GM11168 (cell line): ENCODE measurements at regions not wholly inside any gene's neighbourhood (a gene's known extent, or its start where the extent isn't known, plus 50 kb on each side); places are given as distances from the start of the nearest gene placed in this dataset.

Experiments used
- in situ Hi-C: fragments of 300-500 bp; cut with MboI; formaldehyde crosslinking; loops from one replicate; pipeline ENCODE4 v1.12.0; 2022; ENCODE audit warnings: low sequenced_read_pairs; ENCODE audit not compliant: unreplicated experiment

- in situ Hi-C loops: no loop called here
These were observed 240.1 kb downstream of the NPHP4 start for GRCh38 chr1:5751833-5752745.

GRCh38 chr1:5751163-5751540 is 241.1 kb downstream of the NPHP4 start:
- in situ Hi-C loops: no loop called here

- in situ Hi-C loops: no loop called here
These were observed 241.8 kb downstream of the NPHP4 start for GRCh38 chr1:5750186-5751162.

GRCh38 chr1:5748286-5749225 is 243.7 kb downstream of the NPHP4 start:
- in situ Hi-C loops: loop anchor here (10.0 kb wide), 1 partner anchor 234 kb away; no protein-coding TSS in a partner anchor

- in situ Hi-C loops: loop anchor here (10.0 kb wide), 1 partner anchor 233 kb away; no protein-coding TSS in a partner anchor
These were observed 244.6 kb downstream of the NPHP4 start for GRCh38 chr1:5747426-5748285.

GRCh38 chr1:5746611-5747425 is 245.4 kb downstream of the NPHP4 start:
- in situ Hi-C loops: loop anchor here (10.0 kb wide), 1 partner anchor 232 kb away; no protein-coding TSS in a partner anchor

GRCh38 chr1:5745800-5746610 is 246.2 kb downstream of the NPHP4 start:
- in situ Hi-C loops: loop anchor here (10.0 kb wide), 1 partner anchor 231 kb away; no protein-coding TSS in a partner anchor

- in situ Hi-C loops: loop anchor here (10.0 kb wide), 1 partner anchor 230 kb away; no protein-coding TSS in a partner anchor
These were observed 247.1 kb downstream of the NPHP4 start for GRCh38 chr1:5744911-5745799.

GRCh38 chr1:5744341-5744740 is 247.9 kb downstream of the NPHP4 start:
- in situ Hi-C loops: loop anchor here (10.0 kb wide), 1 partner anchor 230 kb away; no protein-coding TSS in a partner anchor

GRCh38 chr1:5743435-5744095 is 248.7 kb downstream of the NPHP4 start:
- in situ Hi-C loops: loop anchor here (10.0 kb wide), 1 partner anchor 229 kb away; no protein-coding TSS in a partner anchor

- in situ Hi-C loops: loop anchor here (10.0 kb wide), 1 partner anchor 228 kb away; no protein-coding TSS in a partner anchor
These were observed 249.4 kb downstream of the NPHP4 start for GRCh38 chr1:5742801-5743200.

GRCh38 chr1:5742032-5742431 is 250.2 kb downstream of the NPHP4 start:
- in situ Hi-C loops: loop anchor here (10.0 kb wide), 1 partner anchor 227 kb away; no protein-coding TSS in a partner anchor

- in situ Hi-C loops: loop anchor here (10.0 kb wide), 1 partner anchor 226 kb away; no protein-coding TSS in a partner anchor
These were observed 251.1 kb downstream of the NPHP4 start for GRCh38 chr1:5740865-5741860.

- in situ Hi-C loops: loop anchor here (10.0 kb wide), 1 partner anchor 226 kb away; no protein-coding TSS in a partner anchor
These were observed 251.8 kb downstream of the NPHP4 start for GRCh38 chr1:5740450-5740849.
